Smooth muscle cell (in vitro differentiated cells): ENCODE measurements at regions not wholly inside any gene's neighbourhood (a gene's known extent, or its start where the extent isn't known, plus 50 kb on each side); places are given as distances from the start of the nearest gene placed in this dataset.
A peak's percentile ranks its signal among the peaks of the same experiment; 100 is the strongest.

ENCODE experiments used
- DNase-seq: peaks from one replicate; lab custom pipeline; 2025; ENCODE audit not compliant: unreplicated experiment; lab: John Stamatoyannopoulos, UW
- H2AFZ ChIP-seq: fragments of 200-600 bp; sonication (generic); 2 replicates; pipeline ENCODE4 v1.6.0; 2016; ENCODE audit warnings: antibody characterized with exemption, low read depth, mild to moderate bottlenecking
- H3F3A ChIP-seq: fragments of 200-600 bp; sonication (generic); 2 replicates; pipeline ENCODE4 v1.6.0; 2017; ENCODE audit warnings: antibody characterized with exemption, low read depth
- H3K27ac ChIP-seq: fragments of 200-600 bp; sonication (generic); 2 replicates; pipeline ENCODE4 v1.5.1; 2016; ENCODE audit warnings: low read depth, mild to moderate bottlenecking
- H3K27me3 ChIP-seq: fragments of 200-600 bp; sonication (generic); 2 replicates; pipeline ENCODE4 v1.6.1; 2016; ENCODE audit warnings: low read depth, mild to moderate bottlenecking
- H3K36me3 ChIP-seq: fragments of 200-600 bp; sonication (generic); 2 replicates; pipeline ENCODE4 v1.5.1; 2016; ENCODE audit warnings: low read depth
- H3K4me1 ChIP-seq: fragments of 200-600 bp; sonication (generic); 2 replicates; pipeline ENCODE4 v1.5.1; 2016; ENCODE audit warnings: low read depth
- H3K4me2 ChIP-seq: fragments of 200-600 bp; sonication (generic); 2 replicates; pipeline ENCODE4 v1.6.0; 2016; ENCODE audit warnings: mild to moderate bottlenecking
- H3K4me3 ChIP-seq: fragments of 200-600 bp; sonication (generic); 2 replicates; pipeline ENCODE4 v1.5.1; 2016; ENCODE audit warnings: mild to moderate bottlenecking
- H3K79me2 ChIP-seq: fragments of 200-600 bp; sonication (generic); 2 replicates; pipeline ENCODE4 v1.6.0; 2016; ENCODE audit warnings: low read depth, mild to moderate bottlenecking
- H3K9ac ChIP-seq: fragments of 200-600 bp; sonication (generic); 2 replicates; pipeline ENCODE4 v1.6.0; 2016; ENCODE audit warnings: low read depth
- H3K9me3 ChIP-seq: fragments of 200-600 bp; sonication (generic); replicated peaks from 2 replicates; pipeline ENCODE4 v1.5.1; 2016; ENCODE audit warnings: low read depth
- H4K20me1 ChIP-seq: fragments of 200-600 bp; sonication (generic); 2 replicates; pipeline ENCODE4 v1.6.0; 2016; ENCODE audit warnings: low read depth
- WGBS: methylation state at CpG from one replicate; pipeline ENCODE4 v1.1.7; 2016; ENCODE audit warnings: low lambda C conversion rate; 5-methylcytosine and 5-hydroxymethylcytosine counted together
- TF ChIP-seq, protein P1 (sequence below): fragments of 200-600 bp; sonication (generic); IDR thresholded peaks from 2 replicates; pipeline ENCODE4 v1.5.1; 2017; ENCODE audit warnings: borderline replicate concordance, mild to moderate bottlenecking, antibody characterized with exemption; ENCODE audit not compliant: insufficient read depth, poor library complexity, severe bottlenecking

DNA sequence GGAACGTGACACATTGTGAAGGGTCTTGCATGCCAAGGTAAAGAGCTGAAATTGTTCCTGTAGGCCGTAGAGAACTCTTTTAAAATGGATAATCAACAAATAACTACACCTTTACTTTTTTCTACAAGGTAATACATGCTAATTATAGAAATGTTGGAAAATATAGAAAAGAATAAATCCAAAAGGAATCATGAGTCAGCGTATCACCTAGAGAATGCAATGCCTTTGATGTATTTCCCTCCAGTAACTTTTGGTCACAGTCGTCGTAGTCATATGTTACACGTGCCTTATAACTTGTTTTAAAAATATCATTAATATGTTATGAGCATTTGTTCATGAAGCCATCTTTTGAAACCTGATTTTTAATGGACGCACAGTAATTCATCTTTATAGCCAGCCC, 100.6 kb downstream of the LIPG start:
- Histone ChIP-seq H4K20me1 (no peaks in the 10 kb centered on the region), H3K4me3 (no peak overlapping the region), H3K9me3 (no peaks in the 10 kb centered on the region), H3K27me3 (no peaks in the 10 kb centered on the region), H3F3A (no peaks in the 10 kb centered on the region), H3K79me2 (no peaks in the 10 kb centered on the region), H2AFZ (no peak overlapping the region), H3K27ac (no peak overlapping the region), H3K4me2 (no peak overlapping the region), H3K4me1 (peaks cover 5% of the 10 kb centered on the region), H3K9ac (no peak overlapping the region), H3K36me3 (no peaks in the 10 kb centered on the region)
- TF ChIP-seq, protein P1, sequence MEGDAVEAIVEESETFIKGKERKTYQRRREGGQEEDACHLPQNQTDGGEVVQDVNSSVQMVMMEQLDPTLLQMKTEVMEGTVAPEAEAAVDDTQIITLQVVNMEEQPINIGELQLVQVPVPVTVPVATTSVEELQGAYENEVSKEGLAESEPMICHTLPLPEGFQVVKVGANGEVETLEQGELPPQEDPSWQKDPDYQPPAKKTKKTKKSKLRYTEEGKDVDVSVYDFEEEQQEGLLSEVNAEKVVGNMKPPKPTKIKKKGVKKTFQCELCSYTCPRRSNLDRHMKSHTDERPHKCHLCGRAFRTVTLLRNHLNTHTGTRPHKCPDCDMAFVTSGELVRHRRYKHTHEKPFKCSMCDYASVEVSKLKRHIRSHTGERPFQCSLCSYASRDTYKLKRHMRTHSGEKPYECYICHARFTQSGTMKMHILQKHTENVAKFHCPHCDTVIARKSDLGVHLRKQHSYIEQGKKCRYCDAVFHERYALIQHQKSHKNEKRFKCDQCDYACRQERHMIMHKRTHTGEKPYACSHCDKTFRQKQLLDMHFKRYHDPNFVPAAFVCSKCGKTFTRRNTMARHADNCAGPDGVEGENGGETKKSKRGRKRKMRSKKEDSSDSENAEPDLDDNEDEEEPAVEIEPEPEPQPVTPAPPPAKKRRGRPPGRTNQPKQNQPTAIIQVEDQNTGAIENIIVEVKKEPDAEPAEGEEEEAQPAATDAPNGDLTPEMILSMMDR, result no peak
- 87% methylated on average over 7 of the region's 7 CpGs for WGBS
- DNase-seq, result no peak

DNA sequence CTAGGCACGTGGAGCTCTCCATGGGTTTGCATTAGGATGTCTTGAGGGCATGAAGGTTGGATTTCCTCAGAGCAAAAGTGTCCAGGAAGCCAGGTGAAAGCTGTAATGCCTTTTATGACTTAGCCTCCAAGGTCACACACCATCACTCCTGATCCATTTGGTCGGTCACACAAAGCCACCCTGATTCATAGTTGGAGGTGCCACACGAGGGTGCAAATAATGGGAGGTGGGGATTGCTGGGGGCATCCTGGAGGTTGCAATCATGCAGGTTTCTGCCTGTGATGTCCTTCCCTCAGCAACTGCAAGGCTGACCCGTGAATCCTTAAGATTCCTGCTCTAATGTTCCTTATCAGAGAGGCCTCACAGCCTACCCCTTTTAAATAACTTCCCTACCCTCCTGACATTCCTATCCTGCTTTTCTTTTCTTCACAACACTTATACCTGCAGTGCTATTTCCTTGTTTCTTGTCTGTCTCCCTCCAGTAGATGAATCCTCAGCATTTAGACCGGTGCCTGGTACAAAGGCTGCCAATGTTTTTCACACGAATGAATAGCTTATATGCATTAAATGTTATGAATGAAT, 97.1 kb downstream of the LIPG start:
- Histone ChIP-seq H3K36me3 (no peaks in the 10 kb centered on the region), H3K27ac (no peak overlapping the region), H3K4me3 (no peak overlapping the region), H2AFZ (no peak overlapping the region), H4K20me1 (no peaks in the 10 kb centered on the region), H3K4me2 (no peak overlapping the region), H3K4me1 (peaks cover under 1% of the 10 kb centered on the region), H3K27me3 (no peaks in the 10 kb centered on the region), H3K79me2 (no peaks in the 10 kb centered on the region), H3K9me3 (no peaks in the 10 kb centered on the region), H3K9ac (no peak overlapping the region), H3F3A (no peaks in the 10 kb centered on the region)
- no peak for DNase-seq
- TF ChIP-seq, protein P1, result no peak
- 61% methylated on average over 6 of the region's 6 CpGs for whole genome bisulfite sequencing

GRCh38 chr18:49656073-49656692, 94.3 kb downstream of the LIPG start:
- no peak for DNase-seq
- no peaks in the 10 kb centered on the region for H3K27me3 ChIP-seq
- TF ChIP-seq, protein P1, result no peak
- H3K27ac ChIP-seq, result peak overlapping the region; percentile 1
- H3K4me3 ChIP-seq, result no peak overlapping the region
- 24% methylated on average over 10 of the region's 10 CpGs for WGBS
- H3K9ac ChIP-seq, result no peak overlapping the region
- no peak overlapping the region for H3K4me2 ChIP-seq
- no peaks in the 10 kb centered on the region for H3F3A ChIP-seq
- no peaks in the 10 kb centered on the region for H4K20me1 ChIP-seq
- no peaks in the 10 kb centered on the region for H3K79me2 ChIP-seq
- H3K36me3 ChIP-seq, result no peaks in the 10 kb centered on the region
- no peak overlapping the region for H2AFZ ChIP-seq
- H3K4me1 ChIP-seq, result peaks cover 5% of the 10 kb centered on the region
- no peaks in the 10 kb centered on the region for H3K9me3 ChIP-seq
